ENCODE measurements at regions not wholly inside any gene's neighbourhood (a gene's known extent, or its start where the extent isn't known, plus 50 kb on each side); places are given as distances from the start of the nearest gene placed in this dataset.

DNA sequence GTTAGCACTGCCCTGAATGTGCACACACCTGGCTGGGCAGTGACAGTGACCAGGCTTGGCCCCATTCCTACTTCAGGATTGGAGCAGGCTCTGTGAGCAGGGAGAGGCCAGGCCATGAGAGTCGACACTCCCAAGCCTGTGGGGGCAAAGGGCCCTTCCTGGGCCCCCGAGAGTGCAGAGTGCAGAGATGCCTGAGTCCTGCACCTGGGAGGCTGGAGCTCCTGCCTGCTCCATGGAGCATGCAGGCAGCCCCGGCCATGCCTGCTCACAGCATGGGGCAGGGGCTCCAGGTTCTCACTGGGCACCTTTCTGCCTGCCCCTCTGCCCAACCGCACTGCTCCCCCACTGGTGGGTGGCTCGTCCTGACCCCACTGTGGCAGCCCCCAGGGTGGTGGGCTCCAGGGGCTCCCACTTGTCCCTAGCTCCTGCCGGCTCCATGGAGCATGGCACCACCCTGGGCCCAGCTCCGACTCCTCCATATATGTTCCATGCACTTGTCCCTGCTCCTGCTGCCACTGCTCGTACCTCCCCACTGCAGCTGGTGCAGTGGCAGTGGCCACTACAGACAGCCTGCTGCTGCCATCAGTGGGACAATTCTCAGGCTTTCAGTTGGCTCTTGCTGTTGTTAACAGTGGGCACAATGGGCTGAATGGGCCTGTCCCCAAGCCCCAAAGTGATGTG, 282.0 kb downstream of the RPRM start:
- DNase-seq (ENCODE audit: low spot score): no peak

- no peak for DNase-seq (ENCODE audit: low spot score)
These were observed 283.2 kb downstream of the RPRM start for GRCh38 chr2:153195342-153195741.

DNA sequence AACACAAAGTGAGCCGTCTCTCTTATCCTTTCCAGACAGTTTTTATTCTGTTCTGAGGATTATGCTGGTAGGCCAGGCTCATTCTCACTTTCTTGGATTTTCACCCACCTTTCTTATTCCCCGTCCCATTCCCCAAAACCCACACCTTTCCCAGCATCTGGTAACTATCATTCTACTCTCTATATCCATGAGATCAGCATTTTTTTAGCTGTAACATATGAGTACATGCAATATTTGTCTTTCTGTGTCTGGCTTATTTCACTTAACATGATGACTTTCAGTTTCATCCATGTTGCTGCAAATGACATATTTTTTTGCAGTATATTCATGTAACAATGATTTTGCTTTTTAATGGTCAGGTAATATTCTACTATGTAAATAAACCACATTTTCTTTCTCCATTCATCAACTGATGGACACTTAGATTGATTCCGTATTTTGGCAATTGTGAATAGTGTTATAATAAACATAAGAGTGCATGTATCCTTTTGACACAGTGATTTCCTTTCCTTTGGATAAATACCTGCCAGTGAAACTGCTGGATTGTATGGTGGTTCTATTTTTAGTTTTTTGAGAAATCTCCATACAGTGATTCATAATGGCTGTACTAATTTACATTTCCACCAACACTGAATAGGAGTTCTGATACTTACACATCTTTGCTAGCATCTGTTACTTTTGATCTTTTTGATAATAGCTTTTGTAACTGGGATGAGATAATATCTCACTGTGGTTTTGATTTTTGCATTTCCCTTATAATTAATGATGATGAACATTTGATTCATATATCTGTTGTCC, 289.3 kb downstream of the RPRM start:
- DNase-seq (ENCODE audit: low spot score): no peak

DNA sequence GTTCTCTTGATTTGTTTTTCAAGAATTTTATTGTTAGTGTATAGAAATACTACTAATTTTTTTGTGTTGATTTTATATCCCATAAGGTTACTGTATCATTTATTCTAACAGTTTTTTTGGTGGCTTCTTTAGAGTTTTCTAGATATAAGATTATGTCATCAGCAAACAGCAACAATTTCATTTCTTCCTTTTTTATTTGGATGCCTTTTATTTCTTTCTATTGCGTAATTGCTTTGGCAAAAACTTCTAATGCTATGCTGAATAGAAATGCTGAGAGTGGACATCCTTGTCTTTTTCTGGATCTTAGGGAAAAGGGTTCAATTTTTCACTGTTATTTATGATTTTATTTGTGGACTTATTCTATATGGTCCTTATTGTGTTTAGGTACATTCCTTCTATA, 298.8 kb downstream of the RPRM start:
- no peak for DNase-seq (ENCODE audit: low spot score)

- DNase-seq (ENCODE audit: low spot score): no peak
These were observed 309.0 kb downstream of the RPRM start for GRCh38 chr2:153169609-153170008.

GRCh38 chr2:153165021-153165420, 313.5 kb downstream of the RPRM start:
- no peak for DNase-seq (ENCODE audit: low spot score)

GRCh38 chr2:153163055-153163454, 315.5 kb downstream of the RPRM start:
- peak; percentile 65 for DNase-seq (ENCODE audit: low spot score)

- DNase-seq (ENCODE audit: low spot score): no peak
These were observed 321.8 kb downstream of the RPRM start for GRCh38 chr2:153156743-153157142.

DNA sequence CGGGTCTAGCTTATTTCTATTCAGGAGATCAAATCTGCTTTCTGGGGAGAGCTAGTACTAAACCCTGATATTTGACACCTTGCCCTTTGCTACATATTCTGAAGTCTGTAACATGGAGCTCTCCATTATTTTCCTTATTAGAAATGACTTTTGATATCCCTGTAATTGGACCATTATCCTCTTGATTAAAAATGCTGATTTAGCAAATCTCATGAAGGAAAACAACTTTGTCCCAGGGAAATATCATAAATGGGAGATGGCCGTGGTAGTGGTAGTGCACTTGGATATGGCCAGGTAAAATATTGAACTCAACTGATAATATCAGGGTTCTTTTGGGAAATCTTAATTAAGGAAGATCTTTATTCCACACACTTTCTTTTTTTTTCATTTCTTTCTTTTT, 326.5 kb downstream of the RPRM start:
- no peak for DNase-seq (ENCODE audit: low spot score)

DNA sequence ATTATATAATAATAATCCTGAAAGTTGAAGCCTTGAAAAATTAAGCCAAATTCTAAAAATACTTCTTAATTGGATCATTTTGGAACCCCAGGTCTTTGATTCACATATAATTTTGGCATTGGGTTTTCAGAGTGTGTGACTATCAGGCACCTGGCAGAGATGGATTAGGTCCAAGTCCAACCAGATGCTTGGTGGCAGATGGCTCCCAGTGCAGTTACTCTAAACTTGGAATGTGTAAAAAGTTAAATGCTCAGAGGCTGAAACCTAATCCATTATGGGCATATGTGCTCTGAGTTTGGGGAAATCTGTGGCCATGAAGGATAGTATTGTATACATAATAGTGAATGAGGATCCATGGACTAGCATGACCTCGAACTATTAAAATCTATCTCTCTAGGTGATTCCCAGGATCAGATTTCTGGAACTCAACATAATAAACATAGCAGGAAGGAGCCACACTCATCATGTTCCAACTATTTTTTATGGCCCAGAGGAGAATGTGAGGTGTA, 333.0 kb downstream of the RPRM start:
- peak; percentile 66 for DNase-seq (ENCODE audit: low spot score)

GRCh38 chr2:153143540-153143939, 335.0 kb downstream of the RPRM start:
- DNase-seq (ENCODE audit: low spot score): no peak

DNA sequence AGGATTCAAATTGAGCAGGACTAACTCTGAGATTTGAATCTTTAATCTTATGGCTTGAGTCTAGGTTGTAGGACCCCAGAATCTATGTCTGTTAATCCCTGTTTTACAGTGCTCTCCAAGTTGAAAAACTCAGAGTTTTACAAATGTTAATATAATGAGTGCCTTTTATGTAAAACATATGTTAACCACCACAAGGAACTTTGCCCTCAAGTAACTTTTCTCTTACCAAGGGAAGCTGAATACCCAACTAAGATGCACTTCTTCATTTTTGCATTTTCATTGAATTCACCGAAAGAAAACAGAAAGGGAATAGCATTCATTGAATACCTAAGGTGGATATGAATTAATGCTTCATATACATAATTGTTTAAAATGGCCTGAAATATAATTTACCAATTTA, 338.1 kb downstream of the RPRM start:
- no peak for DNase-seq (ENCODE audit: low spot score)

DNA sequence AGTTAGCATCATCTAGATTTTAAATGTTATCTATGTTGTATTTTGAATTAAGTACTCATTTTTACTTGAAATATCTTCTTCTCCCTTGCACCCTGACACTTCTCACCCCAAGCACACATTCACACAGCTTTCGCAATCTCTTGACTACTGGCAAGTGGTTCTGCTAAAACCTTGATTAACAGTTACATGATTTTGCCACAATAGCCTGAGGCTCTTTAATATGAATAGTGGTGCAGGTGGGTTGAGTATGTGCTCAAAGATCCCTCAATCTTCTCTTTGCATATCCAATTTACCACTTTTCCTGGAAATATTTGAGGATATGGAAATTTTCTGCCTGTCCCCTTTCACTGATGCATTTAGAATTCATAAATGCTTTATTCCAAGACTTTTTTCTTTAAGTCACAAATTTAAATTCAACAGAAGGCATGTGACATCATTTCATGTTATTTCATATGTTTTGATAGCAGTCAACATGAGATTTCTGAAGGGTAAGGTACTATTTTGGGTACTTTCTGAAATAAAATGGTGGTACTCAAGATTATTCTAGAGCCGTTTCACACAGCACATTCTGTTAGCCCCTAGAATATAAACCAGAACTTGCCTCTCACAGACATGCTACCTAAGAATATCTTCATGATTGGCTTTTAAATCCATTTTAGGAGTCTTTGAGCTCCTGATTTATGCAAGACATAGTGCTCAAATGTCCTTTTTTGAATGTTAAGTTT, 339.7 kb downstream of the RPRM start:
- no peak for DNase-seq (ENCODE audit: low spot score)

GRCh38 chr2:153136216-153136615, 342.3 kb downstream of the RPRM start:
- DNase-seq (ENCODE audit: low spot score): no peak

DNA sequence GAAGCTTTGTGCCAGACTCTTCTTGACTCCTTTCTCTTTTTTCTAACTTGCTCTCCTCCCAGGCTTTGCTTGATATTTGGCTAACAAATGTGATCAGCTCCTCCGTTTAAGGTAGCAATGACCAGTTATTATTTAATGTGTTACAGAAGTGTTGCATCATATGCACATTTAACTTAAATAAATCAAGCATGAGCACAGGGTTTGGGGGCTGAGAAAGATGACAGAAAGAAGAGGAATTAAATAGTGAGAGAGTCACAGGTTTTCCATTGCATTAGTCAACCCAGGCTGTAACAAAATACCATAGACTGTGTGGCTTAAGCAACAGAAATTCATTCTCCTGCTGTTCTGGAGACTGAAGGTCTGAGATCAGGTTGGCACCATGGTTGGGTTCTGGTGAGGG, 343.8 kb downstream of the RPRM start:
- DNase-seq (ENCODE audit: low spot score): no peak

GRCh38 chr2:153133716-153134115, 344.8 kb downstream of the RPRM start:
- DNase-seq (ENCODE audit: low spot score): no peak

- no peak for DNase-seq (ENCODE audit: low spot score)
These were observed 346.1 kb downstream of the RPRM start for GRCh38 chr2:153132418-153132817.

GRCh38 chr2:153115141-153115540, 363.4 kb downstream of the RPRM start:
- no peak for DNase-seq (ENCODE audit: low spot score)

DNA sequence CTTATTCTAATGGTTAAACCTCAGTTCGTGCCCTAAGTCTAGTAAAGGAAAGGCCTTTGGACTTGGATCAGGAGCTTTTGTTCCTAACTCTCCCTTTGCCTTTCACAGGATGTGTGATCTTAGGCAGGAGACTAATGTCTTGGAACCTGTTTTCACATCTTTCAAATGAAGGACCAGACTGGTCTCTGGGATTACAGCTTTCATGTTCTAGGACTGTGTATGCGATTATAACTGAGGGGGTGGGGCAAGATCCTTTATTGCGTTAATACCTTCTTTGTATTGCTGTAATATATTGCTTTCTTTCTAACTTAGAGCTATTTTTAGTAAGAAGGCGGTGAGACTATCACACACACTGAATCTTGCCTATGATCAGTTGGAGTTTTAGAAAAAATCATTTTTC, 368.1 kb downstream of the RPRM start:
- DNase-seq (ENCODE audit: low spot score): no peak

GRCh38 chr2:153109793-153110192, 368.8 kb downstream of the RPRM start:
- DNase-seq (ENCODE audit: low spot score): no peak

- no peak for DNase-seq (ENCODE audit: low spot score)
These were observed 371.6 kb downstream of the RPRM start for GRCh38 chr2:153106802-153107477.

All from cerebellar cortex (tissue), 1 donor.